ENCODE measurements at regions not wholly inside any gene's neighbourhood (a gene's known extent, or its start where the extent isn't known, plus 50 kb on each side); places are given as distances from the start of the nearest gene placed in this dataset.

DNA sequence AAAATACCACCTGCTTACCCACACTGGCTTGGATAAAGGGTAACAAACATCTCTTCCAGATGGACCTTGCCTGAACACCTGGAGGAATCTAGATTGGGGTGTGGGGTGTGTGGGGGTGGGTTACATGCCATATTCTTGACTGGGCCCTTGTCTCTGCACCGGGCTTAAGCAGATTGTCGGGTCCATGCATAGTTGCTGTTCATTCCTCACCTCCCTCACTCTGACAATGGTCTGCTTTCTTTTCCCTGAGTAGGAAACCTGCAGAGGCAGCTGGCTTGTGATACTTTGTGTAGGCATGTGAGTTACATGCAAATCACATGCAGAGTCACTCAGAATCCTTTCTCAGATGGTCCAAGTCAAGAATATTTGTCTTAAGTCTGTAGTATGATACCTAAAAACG, 112.8 kb upstream of the GLS start (continued):
- TF ChIP-seq GABPA (IDR thresholded peaks at IDR 0.05; ENCODE audit: borderline replicate concordance, insufficient read depth, low read length) (no peak), PHF8 (conservative IDR thresholded peaks at IDR 0.05; ENCODE audit: low read depth, low read length) (no peak), CEBPB (IDR thresholded peaks at IDR 0.05; ENCODE audit: low read depth, low read length) (no peak), HDAC6 (IDR thresholded peaks at IDR 0.05; ENCODE audit: low read depth, low read length) (no peak)
